WTC11 (cell line): ENCODE measurements at regions not wholly inside any gene's neighbourhood (a gene's known extent, or its start where the extent isn't known, plus 50 kb on each side); places are given as distances from the start of the nearest gene placed in this dataset.

Experiments
- CTCF ChIP-seq: fragments of 200-600 bp; IDR thresholded peaks from 2 replicates; pipeline ENCODE4 v1.8.0; 2022; ENCODE audit warnings: antibody characterized with exemption
- ESRRA ChIP-seq: sonication (generic); formaldehyde crosslinking; IDR thresholded peaks from 2 replicates; pipeline ENCODE4 v1.8.1; 2022; ENCODE audit warnings: mild to moderate bottlenecking, missing genetic modification reagents, borderline replicate concordance
- FOXK1 ChIP-seq: sonication (generic); formaldehyde crosslinking; IDR thresholded peaks from 2 replicates; pipeline ENCODE4 v1.8.0; 2022; ENCODE audit warnings: mild to moderate bottlenecking, moderate library complexity, missing genetic modification reagents
- GABPB1 ChIP-seq: sonication (generic); formaldehyde crosslinking; IDR thresholded peaks from 2 replicates; pipeline ENCODE4 v1.8.1; 2023; ENCODE audit warnings: mild to moderate bottlenecking, missing genetic modification reagents
- MXD4 ChIP-seq: fragments of 250-450 bp; sonication (Bioruptor Pico); IDR thresholded peaks from 2 replicates; pipeline ENCODE4 v1.8.0; 2021; ENCODE audit warnings: mild to moderate bottlenecking, moderate library complexity, borderline replicate concordance
- SMAD3 ChIP-seq: sonication (generic); formaldehyde crosslinking; IDR thresholded peaks from 2 replicates; pipeline ENCODE4 v1.8.0; 2022; ENCODE audit warnings: missing genetic modification reagents, mild to moderate bottlenecking, borderline replicate concordance
- TCF7 ChIP-seq: sonication (generic); formaldehyde crosslinking; IDR thresholded peaks from 2 replicates; pipeline ENCODE4 v1.8.0; 2022; ENCODE audit warnings: mild to moderate bottlenecking, low read depth, missing genetic modification reagents, moderate library complexity

DNA sequence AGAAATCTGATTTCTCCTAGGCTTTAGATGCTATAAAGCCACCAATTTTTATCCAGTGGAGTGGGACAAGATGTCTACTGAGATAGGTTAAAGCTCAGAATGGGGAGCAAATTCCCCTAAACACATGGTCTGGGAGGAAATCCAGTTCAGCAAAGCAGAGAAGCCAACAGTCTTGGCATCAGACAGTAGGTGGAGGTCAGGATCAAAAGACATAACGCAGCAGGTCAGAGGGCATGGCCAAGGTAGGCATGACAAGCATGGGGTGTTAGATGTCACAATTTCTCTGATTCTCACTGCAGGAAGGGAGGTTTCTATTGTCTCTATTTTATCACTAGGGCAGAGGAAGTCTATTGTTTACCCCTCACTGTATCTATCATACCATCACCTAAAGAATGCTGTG lies 288.2 kb downstream of the ACTL7B start:
- no peak for TF ChIP-seq CTCF
- no peak for TF ChIP-seq SMAD3 (CRISPR knock-in tag)
- no peak for TF ChIP-seq FOXK1 (CRISPR knock-in tag)
- TF ChIP-seq TCF7: no peak
- no peak for TF ChIP-seq GABPB1
- no peak for TF ChIP-seq MXD4
- TF ChIP-seq ESRRA (CRISPR knock-in tag): no peak
